Gastrocnemius medialis (tissue), 4 donors: ENCODE measurements at regions not wholly inside any gene's neighbourhood (a gene's known extent, or its start where the extent isn't known, plus 50 kb on each side); places are given as distances from the start of the nearest gene placed in this dataset.

ENCODE experiments used
- ATAC-seq, 2 donors: fragments of 150-250 bp; one replicate each; pipeline ENCODE4 v1.9.1; 2016
- DNase-seq, 2 donors: peaks; one replicate each; pipeline ENCODE4 v3.0.0-alpha.2; 2019
- H3K27ac ChIP-seq, 4 donors: fragments of 200-600 bp; sonication (generic); 1 replicate in 1 of 4; 2 replicates in 3 of 4; pipeline ENCODE4 v1.5.1; 2016 to 2018; ENCODE audit warnings: mild to moderate bottlenecking in 2 of 4, moderate library complexity in 1 of 4
- H3K27me3 ChIP-seq, 3 donors: fragments of 200-600 bp; sonication (generic) in 2 of 3; 1 replicate in 1 of 3; 2 replicates in 2 of 3; pipeline versions ENCODE4 v1.5.1 to v1.6.0; 2016 to 2019; ENCODE audit warnings: mild to moderate bottlenecking in 1 of 3, moderate library complexity in 1 of 3
- H3K36me3 ChIP-seq, 2 donors: fragments of 200-600 bp; sonication (generic) in 1 of 2; one replicate each; pipeline ENCODE4 v1.5.1; 2017 to 2018
- H3K4me1 ChIP-seq, 2 donors: fragments of 200-600 bp; sonication (generic) in 1 of 2; one replicate each; pipeline ENCODE4 v1.5.1; 2016 to 2017; ENCODE audit warnings: mild to moderate bottlenecking in 2 of 2
- H3K4me3 ChIP-seq, 4 donors: fragments of 200-600 bp; sonication (generic) in 3 of 4; 1 replicate in 1 of 4; 2 replicates in 3 of 4; pipeline ENCODE4 v1.5.1; 2016 to 2019; ENCODE audit warnings: mild to moderate bottlenecking in 2 of 4
- H3K9me3 ChIP-seq, 3 donors: fragments of 200-600 bp; sonication (generic) in 2 of 3; 1 replicate in 1 of 3; 2 replicates in 2 of 3; pipeline ENCODE4 v1.5.1; 2016 to 2019
- POLR2A ChIP-seq, 2 donors: fragments of 450-650 bp; IDR thresholded peaks; one replicate each; pipeline ENCODE4 v1.6.1; 2017; ENCODE audit warnings: antibody characterized with exemption in 2 of 2, mild to moderate bottlenecking in 2 of 2, moderate library complexity in 2 of 2
- in situ Hi-C, 4 donors: fragments of 200-750 bp; cut with MboI; loops; one replicate each; pipeline versions ENCODE4 v1.15.0 to v1.8.0; 2017; ENCODE audit warnings: low sequenced_read_pairs in 4 of 4
- intact Hi-C: fragments of 100-400 bp; cut with DNase I; formaldehyde crosslinking; loops from one replicate; pipeline ENCODE4 v1.15.1; 2023; ENCODE audit warnings: low total_unique reads
- TF ChIP-seq, protein P1 (sequence below), 5 experiments: fragments of 450-650 bp in 3 of 5; fragments of 200-600 bp in 2 of 5; sonication (generic) in 2 of 5; IDR thresholded peaks in 4 of 5; conservative IDR thresholded peaks in 1 of 5; 1 replicate in 4 of 5; 2 replicates in 1 of 5; pipeline ENCODE4 v1.5.1; 2016 to 2019; ENCODE audit warnings: antibody characterized with exemption in 5 of 5, mild to moderate bottlenecking in 3 of 5, moderate library complexity in 3 of 5

DNA sequence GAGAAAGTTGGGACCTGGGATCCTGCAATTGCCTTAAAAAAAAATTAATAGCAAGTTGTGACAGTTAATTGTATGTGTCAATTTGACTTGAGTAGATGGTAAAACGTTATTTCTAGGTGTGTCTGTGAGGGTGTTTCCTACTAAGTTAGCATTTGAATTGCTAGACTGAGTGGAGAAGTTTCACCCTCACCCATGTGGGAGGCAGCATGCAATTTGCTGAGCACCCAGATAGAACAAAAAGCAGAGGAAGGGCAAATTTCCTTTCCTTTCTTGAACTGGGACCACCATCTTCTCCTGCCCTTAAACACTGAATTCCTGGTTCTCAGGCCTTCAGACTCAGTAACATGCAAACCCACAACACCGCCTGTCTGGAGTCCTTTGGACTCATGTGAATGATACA lies 455.7 kb downstream of the GALR1 start:
- Histone ChIP-seq H3K9me3 (no peaks in the 10 kb centered on the region), H3K27me3 (no peaks in the 10 kb centered on the region), H3K27ac (no peak overlapping the region), H3K36me3 (no peaks in the 10 kb centered on the region), H3K4me1 (no peaks in the 10 kb centered on the region), H3K4me3 (no peak overlapping the region)
- DNase-seq (no peak), ATAC-seq (no peak)
- in situ Hi-C loops = no loop called here
- TF ChIP-seq POLR2A (IDR thresholded peaks at IDR 0.05) = no peak
- TF ChIP-seq, protein P1, sequence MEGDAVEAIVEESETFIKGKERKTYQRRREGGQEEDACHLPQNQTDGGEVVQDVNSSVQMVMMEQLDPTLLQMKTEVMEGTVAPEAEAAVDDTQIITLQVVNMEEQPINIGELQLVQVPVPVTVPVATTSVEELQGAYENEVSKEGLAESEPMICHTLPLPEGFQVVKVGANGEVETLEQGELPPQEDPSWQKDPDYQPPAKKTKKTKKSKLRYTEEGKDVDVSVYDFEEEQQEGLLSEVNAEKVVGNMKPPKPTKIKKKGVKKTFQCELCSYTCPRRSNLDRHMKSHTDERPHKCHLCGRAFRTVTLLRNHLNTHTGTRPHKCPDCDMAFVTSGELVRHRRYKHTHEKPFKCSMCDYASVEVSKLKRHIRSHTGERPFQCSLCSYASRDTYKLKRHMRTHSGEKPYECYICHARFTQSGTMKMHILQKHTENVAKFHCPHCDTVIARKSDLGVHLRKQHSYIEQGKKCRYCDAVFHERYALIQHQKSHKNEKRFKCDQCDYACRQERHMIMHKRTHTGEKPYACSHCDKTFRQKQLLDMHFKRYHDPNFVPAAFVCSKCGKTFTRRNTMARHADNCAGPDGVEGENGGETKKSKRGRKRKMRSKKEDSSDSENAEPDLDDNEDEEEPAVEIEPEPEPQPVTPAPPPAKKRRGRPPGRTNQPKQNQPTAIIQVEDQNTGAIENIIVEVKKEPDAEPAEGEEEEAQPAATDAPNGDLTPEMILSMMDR (IDR thresholded peaks at IDR 0.05 in 4 of 5, conservative IDR thresholded peaks at IDR 0.05 in 1 of 5) = no peak
- intact Hi-C loops = no loop called here

DNA sequence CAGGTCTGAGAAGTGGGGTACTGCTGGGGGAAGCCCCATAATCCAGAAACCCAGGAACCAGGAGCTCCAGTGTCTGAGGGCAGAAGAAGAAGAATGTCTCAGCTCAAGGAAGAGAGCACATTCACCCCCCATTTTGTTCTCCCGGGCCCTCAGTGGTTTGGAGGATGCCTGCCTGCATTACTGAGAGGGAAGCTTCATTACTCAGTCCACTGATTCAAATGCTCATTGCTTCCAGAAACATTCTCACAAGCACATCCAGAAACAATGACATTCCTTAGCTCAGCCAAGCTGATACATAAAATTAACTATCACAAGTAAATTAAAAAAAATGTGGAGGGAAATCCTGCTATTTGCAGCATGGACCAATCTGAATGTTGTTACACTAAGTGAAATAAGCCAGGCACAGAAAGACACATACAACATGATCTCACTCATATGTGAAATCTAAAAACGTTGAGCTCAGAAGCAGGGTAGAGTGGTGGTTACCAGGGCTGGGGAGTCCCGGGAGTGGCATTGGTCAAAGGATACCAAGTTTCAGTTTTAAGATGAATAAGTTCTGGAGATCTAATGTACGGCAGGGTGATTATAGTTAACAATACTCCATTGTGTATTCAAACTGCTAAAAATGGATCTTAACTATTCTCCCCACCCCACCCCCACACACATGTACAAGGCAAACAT lies 459.3 kb downstream of the GALR1 start:
- H3K4me3 ChIP-seq = no peak overlapping the region
- no peak overlapping the region for H3K27ac ChIP-seq
- no peaks in the 10 kb centered on the region for H3K4me1 ChIP-seq
- ATAC-seq (no peak), DNase-seq (no peak)
- in situ Hi-C loops (no loop called here), intact Hi-C loops (no loop called here)
- TF ChIP-seq POLR2A (IDR thresholded peaks at IDR 0.05) = no peak
- TF ChIP-seq, protein P1 (IDR thresholded peaks at IDR 0.05 in 4 of 5, conservative IDR thresholded peaks at IDR 0.05 in 1 of 5) = no peak
- no peaks in the 10 kb centered on the region for H3K27me3 ChIP-seq
- no peaks in the 10 kb centered on the region for H3K9me3 ChIP-seq
- no peaks in the 10 kb centered on the region for H3K36me3 ChIP-seq

DNA sequence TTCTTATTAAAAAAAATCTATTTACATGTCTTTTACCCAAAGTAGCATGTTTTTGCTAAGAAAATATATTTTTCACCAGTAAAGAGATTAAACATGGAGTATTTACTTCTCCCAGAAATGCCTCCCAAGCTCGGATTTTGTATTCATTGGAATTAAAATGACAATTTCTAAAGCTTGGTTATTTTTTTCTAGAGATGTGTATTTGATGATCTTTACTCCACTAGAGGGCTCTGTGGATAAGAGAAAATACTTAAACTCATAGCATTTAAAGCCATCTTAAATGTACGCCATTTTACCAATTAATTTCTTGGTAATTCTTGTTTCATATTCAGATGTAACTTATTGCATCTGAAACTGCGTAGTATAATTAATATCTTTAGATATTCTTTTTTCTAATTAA lies 461.4 kb downstream of the GALR1 start:
- H3K27me3 ChIP-seq = no peaks in the 10 kb centered on the region
- TF ChIP-seq POLR2A (IDR thresholded peaks at IDR 0.05) = no peak
- TF ChIP-seq, protein P1 (IDR thresholded peaks at IDR 0.05 in 4 of 5, conservative IDR thresholded peaks at IDR 0.05 in 1 of 5) = no peak
- H3K4me3 ChIP-seq = no peak overlapping the region
- H3K4me1 ChIP-seq = no peaks in the 10 kb centered on the region
- H3K27ac ChIP-seq = no peak overlapping the region
- H3K36me3 ChIP-seq = no peaks in the 10 kb centered on the region
- intact Hi-C loops = no loop called here
- DNase-seq (no peak), ATAC-seq (no peak)
- in situ Hi-C loops = no loop called here
- H3K9me3 ChIP-seq = no peaks in the 10 kb centered on the region

DNA sequence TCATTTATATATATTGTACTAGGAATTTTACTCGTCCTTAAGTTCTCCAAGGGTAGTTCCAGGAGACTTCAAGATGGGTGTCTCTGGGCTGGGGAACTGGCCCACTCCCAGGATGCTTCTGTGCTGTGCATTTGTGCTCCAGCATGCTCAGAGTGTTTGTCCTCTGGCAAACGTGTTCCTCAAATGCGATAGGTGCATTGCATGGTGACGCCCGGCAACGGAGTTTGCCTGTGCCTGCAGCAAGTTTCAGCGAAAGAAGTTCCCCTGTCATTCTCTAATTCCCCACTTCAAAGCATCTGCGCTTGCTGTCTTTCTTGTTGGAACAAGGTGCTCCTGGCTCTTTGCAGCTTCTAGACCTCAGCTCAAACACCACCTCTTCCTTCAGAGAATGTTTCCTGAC lies 465.1 kb downstream of the GALR1 start:
- no peaks in the 10 kb centered on the region for H3K27me3 ChIP-seq
- H3K4me3 ChIP-seq = no peak overlapping the region
- DNase-seq (no peak), ATAC-seq (no peak)
- H3K27ac ChIP-seq = no peak overlapping the region
- TF ChIP-seq, protein P1 (IDR thresholded peaks at IDR 0.05 in 4 of 5, conservative IDR thresholded peaks at IDR 0.05 in 1 of 5) = no peak
- TF ChIP-seq POLR2A (IDR thresholded peaks at IDR 0.05) = no peak
- no peaks in the 10 kb centered on the region for H3K4me1 ChIP-seq
- intact Hi-C loops (no loop called here), in situ Hi-C loops (no loop called here)
- no peaks in the 10 kb centered on the region for H3K9me3 ChIP-seq
- no peaks in the 10 kb centered on the region for H3K36me3 ChIP-seq

DNA sequence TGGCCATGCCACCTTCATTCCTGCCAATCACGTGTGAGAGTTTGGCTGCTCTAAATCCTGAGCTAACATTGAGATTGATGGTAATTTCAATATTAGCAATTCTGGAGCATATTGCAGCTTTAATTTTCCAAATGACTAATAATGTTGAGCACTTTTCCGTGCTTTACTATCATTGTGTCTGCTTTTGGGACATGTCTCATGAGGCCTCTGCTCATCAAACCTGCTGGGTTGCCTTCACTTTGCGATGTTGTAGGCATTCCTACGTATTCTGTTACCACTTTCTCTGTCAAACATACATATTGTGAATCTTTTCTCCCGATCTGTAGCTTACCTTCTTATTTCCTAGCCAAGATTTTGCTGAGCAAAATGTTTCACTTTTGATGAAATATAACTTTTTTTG lies 466.6 kb downstream of the GALR1 start:
- intact Hi-C loops = no loop called here
- no peaks in the 10 kb centered on the region for H3K9me3 ChIP-seq
- no peak overlapping the region for H3K4me3 ChIP-seq
- in situ Hi-C loops = no loop called here
- no peaks in the 10 kb centered on the region for H3K36me3 ChIP-seq
- H3K4me1 ChIP-seq = no peaks in the 10 kb centered on the region
- no peaks in the 10 kb centered on the region for H3K27me3 ChIP-seq
- no peak for TF ChIP-seq POLR2A (IDR thresholded peaks at IDR 0.05)
- TF ChIP-seq, protein P1 (IDR thresholded peaks at IDR 0.05 in 4 of 5, conservative IDR thresholded peaks at IDR 0.05 in 1 of 5) = no peak
- no peak for ATAC-seq
- no peak for DNase-seq
- H3K27ac ChIP-seq = no peak overlapping the region
